ENCODE measurements at regions not wholly inside any gene's neighbourhood (a gene's known extent, or its start where the extent isn't known, plus 50 kb on each side); places are given as distances from the start of the nearest gene placed in this dataset.

GRCh38 chr7:98701372-98701771 is 84.3 kb downstream of the NPTX2 start:
- Mint-ChIP-seq H3K36me3 (ENCODE audit: insufficient read depth, unreplicated experiment) (no peaks in the 10 kb centered on the region), H3K4me1 (ENCODE audit: low read depth, unreplicated experiment) (no peaks in the 10 kb centered on the region), H3K9me3 (ENCODE audit: low read depth, unreplicated experiment) (no peaks in the 10 kb centered on the region), H3K4me3 (ENCODE audit: low read depth, unreplicated experiment) (no peak overlapping the region), H3K27me3 (ENCODE audit: unreplicated experiment) (peaks cover 45% of the 10 kb centered on the region), H3K27ac (ENCODE audit: unreplicated experiment) (no peak overlapping the region)
- TF ChIP-seq CTCF (IDR thresholded peaks at IDR 0.05; ENCODE audit: unreplicated experiment), result no peak
- intact Hi-C loops (cut with micrococcal nuclease; ENCODE audit: unreplicated experiment), result no loop called here
- CTCF ChIA-PET, result interaction anchor here (1.1 kb wide), 1 partner anchor 8 kb away, joined by 4 read pairs; no protein-coding TSS in a partner anchor
- DNase-seq, result no peak
- BruUV-seq (replicated peaks), result no TSS peak

- no peak for TF ChIP-seq CTCF (IDR thresholded peaks at IDR 0.05; ENCODE audit: unreplicated experiment)
- DNase-seq, result no peak
- CTCF ChIA-PET, result interaction anchor here (1.1 kb wide), 1 partner anchor 9 kb away, joined by 4 read pairs; no protein-coding TSS in a partner anchor
- H3K27ac Mint-ChIP-seq (ENCODE audit: unreplicated experiment), result no peak overlapping the region
- intact Hi-C loops (cut with micrococcal nuclease; ENCODE audit: unreplicated experiment), result no loop called here
- no TSS peak for BruUV-seq (replicated peaks)
- H3K9me3 Mint-ChIP-seq (ENCODE audit: low read depth, unreplicated experiment), result no peaks in the 10 kb centered on the region
- no peaks in the 10 kb centered on the region for H3K36me3 Mint-ChIP-seq (ENCODE audit: insufficient read depth, unreplicated experiment)
- H3K4me1 Mint-ChIP-seq (ENCODE audit: low read depth, unreplicated experiment), result no peaks in the 10 kb centered on the region
- no peak overlapping the region for H3K4me3 Mint-ChIP-seq (ENCODE audit: low read depth, unreplicated experiment)
- H3K27me3 Mint-ChIP-seq (ENCODE audit: unreplicated experiment), result peaks cover 41% of the 10 kb centered on the region
Measured at GRCh38 chr7:98702021-98702420, 84.9 kb downstream of the NPTX2 start.

GRCh38 chr7:98703916-98704315 is 86.8 kb downstream of the NPTX2 start:
- no peak overlapping the region for H3K4me3 Mint-ChIP-seq (ENCODE audit: low read depth, unreplicated experiment)
- CTCF ChIA-PET, result no interaction called here
- H3K27ac Mint-ChIP-seq (ENCODE audit: unreplicated experiment), result no peak overlapping the region

GRCh38 chr7:98705626-98706025 is 88.5 kb downstream of the NPTX2 start:
- TF ChIP-seq CTCF (IDR thresholded peaks at IDR 0.05; ENCODE audit: unreplicated experiment), result no peak
- Mint-ChIP-seq H3K27ac (ENCODE audit: unreplicated experiment) (no peak overlapping the region), H3K36me3 (ENCODE audit: insufficient read depth, unreplicated experiment) (no peaks in the 10 kb centered on the region), H3K4me1 (ENCODE audit: low read depth, unreplicated experiment) (no peaks in the 10 kb centered on the region), H3K4me3 (ENCODE audit: low read depth, unreplicated experiment) (no peak overlapping the region), H3K9me3 (ENCODE audit: low read depth, unreplicated experiment) (no peaks in the 10 kb centered on the region), H3K27me3 (ENCODE audit: unreplicated experiment) (peaks cover 23% of the 10 kb centered on the region)
- no TSS peak for BruUV-seq (replicated peaks)
- intact Hi-C loops (cut with micrococcal nuclease; ENCODE audit: unreplicated experiment), result no loop called here
- DNase-seq, result no peak
- CTCF ChIA-PET, result no interaction called here

More at GRCh38 chr7:98703916-98704315, 86.8 kb downstream of the NPTX2 start:
- no peak for TF ChIP-seq CTCF (IDR thresholded peaks at IDR 0.05; ENCODE audit: unreplicated experiment)
- intact Hi-C loops (cut with micrococcal nuclease; ENCODE audit: unreplicated experiment), result no loop called here
- no peak for DNase-seq
- BruUV-seq (replicated peaks), result no TSS peak
- no peaks in the 10 kb centered on the region for H3K4me1 Mint-ChIP-seq (ENCODE audit: low read depth, unreplicated experiment)
- H3K9me3 Mint-ChIP-seq (ENCODE audit: low read depth, unreplicated experiment), result no peaks in the 10 kb centered on the region
- no peaks in the 10 kb centered on the region for H3K36me3 Mint-ChIP-seq (ENCODE audit: insufficient read depth, unreplicated experiment)
- H3K27me3 Mint-ChIP-seq (ENCODE audit: unreplicated experiment), result peaks cover 34% of the 10 kb centered on the region
